AG10803 (cell line): ENCODE measurements at regions not wholly inside any gene's neighbourhood (a gene's known extent, or its start where the extent isn't known, plus 50 kb on each side); places are given as distances from the start of the nearest gene placed in this dataset.
A peak's percentile ranks its signal among the peaks of the same experiment; 100 is the strongest.
"Not testable (repeated sequence)": the region's sequence is repeated elsewhere in the genome, so short reads cannot be mapped to it uniquely, and the experiment has no call there.

Experiments
- DNase-seq: peaks from one replicate; pipeline ENCODE4 v3.0.0; 2010; ENCODE audit warnings: low read depth
- H3K4me3 ChIP-seq: 2 replicates; pipeline ENCODE4 v1.5.1; 2011; ENCODE audit warnings: mild to moderate bottlenecking, low read length, control low read depth
- TF ChIP-seq, protein P1 (sequence below): conservative IDR thresholded peaks from 2 replicates; pipeline ENCODE4 v1.5.1; 2011; ENCODE audit warnings: mild to moderate bottlenecking, low read length, control low read depth, inconsistent platforms

DNA sequence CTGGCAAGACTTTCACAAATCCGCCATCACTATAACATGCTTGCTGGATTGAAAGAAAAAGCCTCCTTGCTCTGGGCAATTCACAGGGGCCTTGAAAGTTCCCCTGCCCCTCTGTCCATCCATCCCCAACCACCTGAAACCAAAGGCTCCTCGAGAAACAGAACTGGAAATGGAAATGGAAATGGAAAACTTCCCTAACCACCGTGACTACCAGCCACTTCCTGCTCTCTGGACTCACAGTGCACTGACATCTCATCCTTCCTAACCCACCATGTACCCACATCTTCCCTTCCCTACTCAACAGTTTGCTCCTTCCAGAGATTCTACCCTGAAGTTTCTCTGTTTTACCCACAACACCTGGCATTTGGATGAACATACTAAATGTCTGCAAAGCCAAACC is 603.6 kb upstream of the DIPK2B start:
- no peak for DNase-seq

DNA sequence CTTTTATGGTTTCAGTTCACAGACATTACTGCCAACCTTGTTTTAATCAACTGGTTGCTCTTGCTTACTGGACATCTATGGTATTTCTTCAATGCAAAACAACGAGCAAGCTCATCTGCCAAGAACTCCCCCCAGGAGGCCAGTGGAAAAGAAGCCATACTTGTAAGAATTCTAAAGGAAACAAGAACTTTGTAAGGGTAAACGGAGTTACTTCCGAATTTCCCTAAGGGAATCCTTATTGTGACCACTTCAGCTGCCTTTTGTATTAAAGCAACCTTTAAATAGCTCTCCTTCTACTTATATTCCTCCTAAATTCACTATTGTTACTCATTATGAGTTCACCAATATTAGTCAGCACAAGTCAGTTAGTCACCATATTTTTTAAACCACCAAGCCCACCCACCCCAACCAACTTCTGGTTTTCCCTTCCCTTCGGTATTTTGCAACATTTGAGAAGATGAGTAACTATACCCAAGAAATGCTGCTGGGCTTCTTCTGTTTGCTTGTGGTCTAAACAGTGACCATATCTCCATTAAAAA is 602.8 kb upstream of the DIPK2B start:
- peak overlapping the region; percentile 36 for H3K4me3 ChIP-seq
- DNase-seq = peak; percentile 92
- TF ChIP-seq, protein P1, sequence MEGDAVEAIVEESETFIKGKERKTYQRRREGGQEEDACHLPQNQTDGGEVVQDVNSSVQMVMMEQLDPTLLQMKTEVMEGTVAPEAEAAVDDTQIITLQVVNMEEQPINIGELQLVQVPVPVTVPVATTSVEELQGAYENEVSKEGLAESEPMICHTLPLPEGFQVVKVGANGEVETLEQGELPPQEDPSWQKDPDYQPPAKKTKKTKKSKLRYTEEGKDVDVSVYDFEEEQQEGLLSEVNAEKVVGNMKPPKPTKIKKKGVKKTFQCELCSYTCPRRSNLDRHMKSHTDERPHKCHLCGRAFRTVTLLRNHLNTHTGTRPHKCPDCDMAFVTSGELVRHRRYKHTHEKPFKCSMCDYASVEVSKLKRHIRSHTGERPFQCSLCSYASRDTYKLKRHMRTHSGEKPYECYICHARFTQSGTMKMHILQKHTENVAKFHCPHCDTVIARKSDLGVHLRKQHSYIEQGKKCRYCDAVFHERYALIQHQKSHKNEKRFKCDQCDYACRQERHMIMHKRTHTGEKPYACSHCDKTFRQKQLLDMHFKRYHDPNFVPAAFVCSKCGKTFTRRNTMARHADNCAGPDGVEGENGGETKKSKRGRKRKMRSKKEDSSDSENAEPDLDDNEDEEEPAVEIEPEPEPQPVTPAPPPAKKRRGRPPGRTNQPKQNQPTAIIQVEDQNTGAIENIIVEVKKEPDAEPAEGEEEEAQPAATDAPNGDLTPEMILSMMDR = no peak

More for the DNA sequence above, 603.6 kb upstream of the DIPK2B start:
- no peak overlapping the region for H3K4me3 ChIP-seq
- TF ChIP-seq, protein P1 = no peak

DNA sequence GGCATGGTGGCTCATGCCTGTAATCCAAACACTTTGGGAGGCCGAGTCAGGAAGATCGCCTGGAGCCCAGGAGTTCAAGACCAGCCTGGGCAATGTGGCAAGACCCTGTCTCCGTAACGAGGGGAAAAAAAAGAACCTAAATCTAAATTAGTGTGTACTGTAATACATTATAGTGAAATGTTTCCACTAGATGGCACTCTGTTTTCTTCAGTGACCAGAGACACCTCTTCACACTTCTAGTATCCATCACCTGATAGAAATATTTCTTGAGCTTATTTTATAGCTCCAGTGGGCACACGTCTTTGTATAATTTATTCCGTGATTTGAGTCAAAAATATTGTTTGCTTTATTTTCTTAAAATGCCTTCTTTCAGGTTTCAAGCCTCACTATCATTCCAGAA is 600.9 kb upstream of the DIPK2B start:
- TF ChIP-seq, protein P1 = peak; percentile 40
- no peak overlapping the region for H3K4me3 ChIP-seq
- DNase-seq = peak; percentile 34

DNA sequence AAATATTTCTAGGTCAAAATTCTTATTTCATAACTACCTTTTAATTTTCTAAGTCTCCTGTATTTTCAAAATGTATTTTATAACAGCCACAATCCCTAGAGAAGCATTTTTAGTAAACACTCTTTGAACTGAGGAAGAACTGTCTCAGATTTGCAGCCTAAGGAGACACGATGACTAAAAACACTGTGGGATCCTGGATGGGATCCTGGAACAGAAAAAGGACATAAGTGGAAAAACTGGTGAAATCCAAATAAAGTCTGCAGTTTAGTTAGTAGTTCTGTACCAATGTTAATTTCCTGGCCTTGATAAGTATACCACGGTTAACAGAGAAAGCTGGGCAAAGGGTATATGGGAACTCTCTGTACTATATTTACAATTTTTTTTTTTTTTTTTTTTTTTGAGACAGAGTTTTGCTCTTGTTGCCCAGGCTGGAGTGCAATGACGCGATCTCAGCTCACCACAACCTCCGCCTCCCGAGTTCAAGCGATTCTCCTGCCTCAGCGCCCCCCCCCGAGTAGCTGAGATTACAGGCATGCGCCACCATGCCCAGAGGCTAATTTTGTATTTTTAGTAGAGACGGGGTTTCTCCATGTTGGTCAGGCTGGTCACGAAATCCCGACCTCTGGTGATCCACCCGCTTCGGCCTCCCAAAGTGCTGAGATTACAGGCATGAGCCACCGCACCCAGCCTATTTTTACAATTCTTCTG is 600.2 kb upstream of the DIPK2B start:
- not testable (repeated sequence) for DNase-seq, H3K4me3 ChIP-seq

DNA sequence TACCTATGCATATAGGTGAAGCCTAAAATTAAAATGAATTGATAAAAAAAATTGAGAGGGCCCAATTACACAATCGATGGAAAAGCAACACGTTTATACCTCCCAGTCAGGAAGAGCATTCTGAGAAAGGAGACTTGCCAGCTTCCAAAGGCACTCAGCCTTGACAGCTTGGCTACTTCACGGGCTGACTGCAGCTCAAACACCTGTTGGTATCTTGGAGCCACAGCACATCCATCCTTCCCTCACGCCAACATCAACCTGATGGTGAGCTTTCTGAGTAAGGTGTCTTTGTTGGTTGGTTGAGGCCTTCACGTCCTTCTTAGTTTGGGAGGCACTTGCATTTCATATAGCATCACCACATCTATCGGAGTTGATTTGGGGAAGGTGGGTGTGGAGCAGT is 598.9 kb upstream of the DIPK2B start:
- H3K4me3 ChIP-seq = no peak overlapping the region
- DNase-seq = no peak
- TF ChIP-seq, protein P1 = no peak

DNA sequence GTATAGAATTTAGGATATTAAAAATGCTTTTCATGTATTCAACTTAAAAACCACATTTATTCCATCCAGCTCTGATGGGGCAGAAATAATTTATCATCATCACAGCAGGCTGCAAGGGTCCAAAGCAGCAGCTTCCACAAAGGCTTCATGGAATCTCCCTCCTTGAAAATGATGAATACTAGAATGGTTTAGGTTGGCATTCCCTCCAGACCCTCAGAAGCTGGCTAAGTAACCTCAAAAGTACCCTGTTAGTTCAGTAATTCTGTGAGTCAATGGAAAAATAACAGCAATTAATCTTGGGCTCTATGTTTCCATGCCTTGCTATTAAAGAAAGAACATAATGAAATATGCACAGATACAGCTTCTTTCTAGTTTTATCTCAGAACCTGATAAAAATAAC is 594.9 kb upstream of the DIPK2B start:
- no peak for DNase-seq
- TF ChIP-seq, protein P1 = no peak
- no peak overlapping the region for H3K4me3 ChIP-seq

DNA sequence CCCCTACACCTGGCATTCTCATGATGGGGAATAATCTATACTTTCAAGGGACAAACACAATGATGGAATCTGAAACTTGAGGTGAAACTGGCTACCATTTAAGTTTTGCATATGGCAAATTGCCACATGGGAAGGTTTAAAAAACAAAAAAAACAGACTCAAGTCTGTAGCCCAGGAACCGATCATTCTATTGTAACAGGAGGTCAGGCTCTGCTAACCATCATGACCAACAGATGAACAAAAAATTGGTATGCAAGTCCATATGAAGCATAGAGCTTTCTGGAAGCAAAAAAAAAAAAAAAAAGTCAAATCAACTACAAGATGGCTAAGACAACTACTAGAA is 594.3 kb upstream of the DIPK2B start:
- no peak for DNase-seq
- no peak overlapping the region for H3K4me3 ChIP-seq
- TF ChIP-seq, protein P1 = no peak
